ENCODE measurements at regions not wholly inside any gene's neighbourhood (a gene's known extent, or its start where the extent isn't known, plus 50 kb on each side); places are given as distances from the start of the nearest gene placed in this dataset.

- TF ChIP-seq CTCF (IDR thresholded peaks at IDR 0.05; ENCODE audit: low read length) (no peak), EZH2 (IDR thresholded peaks at IDR 0.05; ENCODE audit: borderline replicate concordance, low read length) (no peak)
Observed at GRCh38 chr16:73288520-73288919, 240.6 kb upstream of the ZFHX3 start.
